ENCODE measurements at regions not wholly inside any gene's neighbourhood (a gene's known extent, or its start where the extent isn't known, plus 50 kb on each side); places are given as distances from the start of the nearest gene placed in this dataset.
"Not testable (repeated sequence)": the region's sequence is repeated elsewhere in the genome, so short reads cannot be mapped to it uniquely, and the experiment has no call there.

DNA sequence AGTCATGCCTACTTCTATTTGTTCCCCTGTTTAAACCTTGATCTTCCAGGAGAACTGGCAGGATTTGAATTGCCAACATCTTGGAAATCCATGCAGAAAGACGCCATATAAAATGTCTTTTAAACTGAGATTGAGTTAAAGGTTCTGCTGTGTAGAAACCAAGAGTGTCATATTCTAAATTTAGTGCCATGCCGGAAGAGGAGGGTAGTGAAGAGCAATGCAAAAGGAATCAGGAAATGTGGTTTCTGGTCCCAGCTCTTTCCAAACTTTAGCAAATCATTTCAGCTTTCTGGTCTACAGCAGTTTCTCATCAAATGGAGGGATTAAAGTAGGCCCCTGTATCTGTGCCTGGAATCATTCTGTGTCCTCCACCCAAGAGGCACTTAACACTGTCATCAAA is 85.7 kb downstream of the BTG1 start:
- DNase-seq = no peak

DNA sequence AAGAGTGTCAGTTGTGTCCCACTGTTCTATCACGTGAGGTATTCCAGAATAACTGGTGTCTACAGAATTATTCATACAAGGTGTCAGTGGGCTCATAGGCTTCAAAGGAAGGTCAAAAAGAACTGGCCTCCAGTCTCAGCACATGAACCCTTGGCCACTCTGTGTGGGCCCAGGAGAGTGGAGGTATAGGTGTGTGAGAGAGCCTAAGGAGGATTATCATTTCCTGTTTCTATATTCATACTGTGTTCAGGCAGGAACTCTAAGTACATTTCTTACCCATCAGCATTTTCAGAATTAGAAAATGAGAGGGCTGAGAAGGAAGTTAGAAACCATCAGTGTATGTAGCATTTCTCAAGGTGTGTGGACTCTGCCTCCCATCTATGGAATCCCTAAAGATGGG is 87.0 kb downstream of the BTG1 start:
- no peak for DNase-seq

DNA sequence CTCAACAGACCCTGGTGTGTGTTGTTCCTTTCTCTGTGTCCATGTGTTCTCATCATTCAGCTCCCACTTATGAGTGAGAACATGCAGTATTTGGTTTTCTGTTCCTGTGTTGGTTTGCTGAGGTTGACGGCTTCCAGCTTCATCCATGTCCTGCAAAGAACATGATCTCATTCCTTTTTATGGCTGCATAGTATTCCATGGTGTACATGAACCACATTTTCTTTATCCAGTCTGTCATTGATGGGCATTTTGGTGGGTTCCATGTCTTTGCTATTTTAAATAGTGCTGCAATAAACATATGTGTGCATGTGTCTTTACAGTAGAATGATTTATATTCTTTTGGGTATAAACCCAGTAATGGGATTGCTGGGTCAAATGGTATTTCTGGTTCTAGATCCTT is 88.9 kb downstream of the BTG1 start:
- DNase-seq = not testable (repeated sequence)

DNA sequence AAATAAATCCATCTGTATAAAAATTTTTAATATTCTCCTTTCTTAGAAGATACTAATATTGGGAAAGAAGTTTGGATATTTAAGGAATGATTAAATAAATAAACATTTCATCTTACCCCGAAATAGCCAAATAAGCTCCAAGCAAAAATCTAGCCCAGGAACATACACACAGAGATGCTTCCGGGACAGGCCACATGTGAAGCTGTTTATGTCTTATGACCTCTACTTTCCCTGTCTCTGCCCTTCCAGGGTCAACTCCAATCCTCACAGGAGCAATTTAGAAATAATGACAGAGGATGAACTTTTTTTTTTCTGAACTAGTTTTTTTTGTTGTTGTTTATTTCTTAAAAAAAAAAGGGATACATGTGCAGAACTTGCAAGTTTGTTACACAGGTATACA is 89.4 kb downstream of the BTG1 start:
- DNase-seq = no peak

DNA sequence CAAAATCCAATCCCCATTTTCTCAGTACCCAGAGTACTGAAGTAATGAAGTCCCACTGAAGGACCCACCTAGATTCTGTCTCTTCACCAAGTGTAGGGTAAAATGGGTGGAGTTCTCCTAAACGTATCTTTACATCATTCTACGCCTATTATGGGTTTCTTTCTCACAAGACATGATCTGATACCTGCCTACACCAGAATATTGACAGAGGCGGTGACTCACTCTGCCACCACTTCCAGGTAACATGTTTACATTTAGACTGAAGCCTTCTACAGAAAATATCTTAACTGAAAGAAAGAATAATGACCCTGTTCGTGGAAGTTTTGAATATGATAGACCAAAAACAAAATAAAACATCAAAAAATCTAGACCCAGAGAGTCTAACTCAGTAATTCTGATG is 89.8 kb downstream of the BTG1 start:
- DNase-seq = peak; percentile 62

DNA sequence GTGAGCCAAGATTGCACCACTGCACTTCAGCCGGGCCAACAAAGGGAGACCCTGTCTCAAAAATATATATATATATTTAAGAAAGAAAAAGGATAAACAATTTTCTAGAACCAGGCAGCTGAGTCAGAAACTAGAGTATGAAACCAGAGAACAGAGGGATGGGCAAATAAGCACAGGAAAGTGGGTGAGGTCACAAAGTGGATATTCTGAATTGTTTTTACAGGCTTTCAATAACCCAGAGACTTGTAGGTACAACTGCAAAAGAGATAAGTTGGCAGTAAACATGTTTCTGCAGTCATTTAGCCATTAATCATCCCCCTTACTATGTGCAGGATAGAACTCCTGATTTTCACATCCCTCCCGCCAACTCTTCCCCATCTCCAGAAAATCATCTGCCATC is 94.2 kb downstream of the BTG1 start:
- DNase-seq = no peak

DNA sequence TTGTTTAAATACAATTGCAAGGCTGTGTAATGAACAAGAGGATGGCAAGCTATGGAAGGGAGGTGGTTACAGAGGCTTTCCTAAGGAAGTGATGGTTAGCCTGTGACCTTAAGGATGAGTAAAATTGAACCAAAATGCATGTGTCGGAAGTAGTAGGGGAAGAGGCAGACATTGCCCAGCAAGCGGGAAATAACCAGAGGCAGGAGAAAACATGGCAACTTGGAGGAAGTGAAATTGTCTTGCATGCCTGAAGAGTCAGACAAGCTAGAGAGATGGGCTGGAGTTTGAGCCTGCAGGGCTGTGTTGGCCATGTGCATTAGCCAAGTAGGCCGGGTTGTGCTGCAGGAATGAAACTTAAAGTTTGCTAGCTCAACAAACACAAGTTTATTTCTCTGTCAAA is 96.2 kb downstream of the BTG1 start:
- no peak for DNase-seq

DNA sequence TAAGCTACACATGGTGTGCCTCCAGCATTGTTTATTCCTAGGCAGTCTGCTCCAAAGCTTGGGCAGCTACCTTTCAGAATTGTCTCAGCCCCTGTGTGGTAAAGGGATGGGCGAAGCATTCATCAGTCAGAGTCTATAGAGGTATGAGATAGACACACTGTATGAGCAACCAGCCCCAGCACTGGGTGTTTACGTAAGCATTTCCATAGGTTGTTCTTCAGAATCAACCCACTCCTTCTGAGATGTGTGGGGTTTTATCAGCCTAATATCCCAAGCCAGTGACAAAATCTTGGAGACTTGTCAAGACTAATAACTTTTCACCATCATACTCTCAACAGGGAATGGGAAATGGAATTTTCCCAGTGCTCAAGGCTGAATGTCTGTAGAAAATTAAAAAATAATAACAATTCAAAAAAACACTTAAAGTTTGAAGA is 98.2 kb downstream of the BTG1 start:
- no peak for DNase-seq

DNA sequence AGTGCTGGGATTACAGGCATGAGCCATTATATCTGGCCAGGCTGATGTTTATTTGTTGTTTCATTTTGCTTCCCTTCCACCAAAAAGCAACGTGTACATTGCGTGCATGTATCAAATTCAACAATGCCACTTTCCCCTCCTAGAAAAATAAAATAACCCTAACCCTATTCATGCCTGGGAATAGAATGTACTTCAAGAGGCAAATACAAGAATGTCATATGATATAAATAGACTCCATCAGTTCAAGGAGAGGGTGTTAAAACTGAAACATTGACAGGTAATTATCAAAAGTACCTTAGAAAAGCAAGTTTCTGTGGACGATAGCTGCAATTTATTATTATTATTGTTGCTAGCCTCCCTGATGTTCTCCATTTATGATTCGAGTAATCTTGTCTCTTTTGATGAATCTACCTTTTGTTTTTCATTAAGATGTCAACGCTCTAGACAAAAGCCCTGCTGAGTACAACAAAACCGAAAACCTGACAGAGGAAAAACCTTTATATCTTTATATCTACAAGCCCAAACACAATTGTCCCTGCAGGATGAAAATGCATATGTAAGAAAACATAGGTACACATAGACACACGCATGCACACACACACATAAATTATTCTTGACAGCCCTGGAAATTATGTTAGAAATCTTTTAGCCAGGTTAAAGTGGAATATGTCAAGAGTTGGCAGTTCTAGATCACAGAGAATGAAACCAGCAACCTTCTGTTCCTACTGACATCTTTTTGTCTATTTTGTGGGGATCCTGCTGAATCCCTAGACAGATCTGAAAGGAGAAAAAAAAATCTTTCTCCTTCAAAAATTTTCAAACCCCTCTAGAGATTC is 98.9 kb downstream of the BTG1 start:
- no peak for DNase-seq

DNA sequence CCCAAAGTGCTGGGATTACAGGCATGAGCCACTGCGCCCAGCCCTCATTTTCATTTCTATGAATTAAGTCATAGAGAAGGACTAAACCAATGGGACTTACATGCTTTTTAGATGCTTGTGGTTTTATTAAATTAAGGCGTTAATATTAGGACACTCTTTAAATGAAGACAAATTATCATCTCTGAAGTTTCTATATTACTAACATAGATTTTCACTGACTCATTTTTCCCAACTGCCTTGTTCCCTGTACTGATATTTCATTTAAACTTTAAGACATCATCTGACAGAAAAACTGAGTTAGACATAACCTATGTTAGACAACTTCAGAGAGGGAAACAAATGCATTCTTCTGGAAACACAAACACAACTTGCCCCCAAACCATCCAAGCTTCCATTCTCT is 99.8 kb downstream of the BTG1 start:
- DNase-seq = no peak

DNA sequence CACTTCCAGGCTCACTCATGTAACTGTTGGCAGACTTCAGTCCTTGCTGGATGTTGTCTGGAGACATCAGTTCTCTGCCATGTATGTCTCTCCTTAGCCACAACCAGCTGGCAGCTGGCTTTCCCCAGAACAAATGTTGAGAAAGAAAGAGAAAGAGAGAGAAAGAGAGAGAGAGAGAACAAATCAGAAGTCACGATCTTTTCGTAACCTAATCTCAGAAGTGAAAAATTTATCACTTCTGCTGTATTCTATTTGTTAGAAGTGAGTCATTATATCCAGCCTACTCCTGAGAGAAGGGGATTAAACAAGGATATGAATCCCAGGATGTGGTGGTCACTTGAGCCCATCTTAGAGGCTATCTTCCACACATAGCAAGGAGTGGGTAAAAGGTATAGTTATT is 101.2 kb downstream of the BTG1 start:
- DNase-seq = no peak

DNA sequence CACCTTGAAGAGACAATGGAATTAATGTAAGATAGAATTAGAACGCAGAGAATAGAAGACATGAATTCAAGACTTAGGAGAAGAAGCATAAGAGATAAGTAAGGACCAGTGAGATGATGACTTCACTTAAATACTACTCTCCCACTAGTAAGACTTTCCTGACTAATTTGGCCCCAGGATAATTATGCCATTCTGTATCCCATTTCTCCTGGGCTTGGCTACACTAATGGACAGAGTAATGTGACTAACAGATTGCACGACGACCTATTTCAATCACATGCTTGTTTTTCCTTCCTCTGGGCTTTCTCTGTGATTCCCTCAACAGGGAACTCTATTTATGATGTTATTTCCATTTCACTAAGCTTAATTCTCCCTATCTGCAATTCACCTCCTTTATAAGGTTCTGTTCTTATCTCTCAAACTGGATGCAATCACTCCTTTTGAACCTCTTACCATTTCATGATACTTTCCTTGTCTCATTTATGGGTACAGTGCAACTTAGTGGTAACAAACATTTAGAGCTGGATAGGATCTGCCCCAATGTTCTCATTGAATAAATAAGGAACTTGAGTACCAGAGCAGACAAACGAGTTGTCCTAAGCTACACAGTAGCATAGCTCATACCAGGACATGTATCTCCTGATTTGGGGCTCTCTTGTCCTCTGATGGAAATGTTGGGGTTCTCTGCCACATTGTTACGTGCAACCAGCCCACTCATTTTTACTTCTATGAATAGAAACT is 102.7 kb downstream of the BTG1 start:
- no peak for DNase-seq

DNA sequence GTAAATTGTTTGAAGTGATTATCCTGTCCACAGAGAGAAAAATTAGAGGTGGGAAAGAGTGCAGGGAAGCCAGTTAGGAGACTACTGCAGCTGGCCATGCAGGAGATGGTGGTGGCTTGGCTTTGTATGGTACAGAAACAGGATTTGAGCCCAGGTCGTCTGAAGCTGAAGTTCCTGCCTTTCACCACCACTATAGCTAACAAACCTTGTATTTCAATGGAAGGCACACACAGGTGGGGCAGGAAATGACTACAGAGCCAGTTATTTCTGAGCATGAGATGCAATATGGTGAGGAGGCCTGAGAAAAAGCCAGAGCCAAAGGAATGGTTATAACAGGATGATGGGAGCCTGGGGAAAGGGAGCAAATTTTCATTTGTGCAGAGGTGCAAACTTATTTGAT is 103.9 kb downstream of the BTG1 start:
- DNase-seq = no peak

DNA sequence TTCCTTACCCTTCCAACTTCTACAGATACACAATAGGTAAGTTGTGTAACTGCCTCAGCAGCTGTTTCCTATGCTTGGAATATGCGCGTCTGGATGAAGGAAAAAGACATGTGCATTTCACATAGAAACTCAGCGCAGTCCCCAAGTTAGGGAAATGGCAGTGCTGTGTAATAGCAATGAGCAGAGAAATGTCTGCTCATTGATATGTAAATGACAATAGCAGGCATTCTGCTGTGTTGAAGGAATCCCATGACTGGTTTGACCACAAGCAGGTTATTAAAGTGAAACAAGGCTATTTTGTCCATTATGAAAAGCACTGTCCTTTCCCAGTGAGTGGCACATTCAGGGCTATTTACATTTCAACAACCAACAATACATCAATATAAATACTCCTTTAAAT is 106.6 kb downstream of the BTG1 start:
- no peak for DNase-seq

DNA sequence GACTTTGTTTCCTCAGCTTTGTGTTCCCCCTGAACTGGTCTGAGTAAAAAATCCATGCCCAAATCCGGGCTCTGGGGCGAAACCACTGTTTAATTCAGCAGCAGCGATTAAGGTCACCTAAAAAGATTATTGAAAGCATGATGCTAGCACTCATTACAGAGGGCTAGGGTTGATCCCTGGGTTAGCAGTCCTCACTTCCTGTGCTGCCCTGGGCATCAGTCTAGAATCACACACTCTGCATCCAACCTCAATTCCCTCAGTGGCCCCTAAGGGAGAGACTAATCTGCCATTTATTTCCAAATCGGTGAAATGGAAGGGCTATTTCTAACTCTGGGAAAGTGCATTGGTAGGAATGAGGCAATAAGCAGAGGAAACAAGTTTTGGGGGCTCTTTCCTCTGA is 107.2 kb downstream of the BTG1 start:
- DNase-seq = no peak

DNA sequence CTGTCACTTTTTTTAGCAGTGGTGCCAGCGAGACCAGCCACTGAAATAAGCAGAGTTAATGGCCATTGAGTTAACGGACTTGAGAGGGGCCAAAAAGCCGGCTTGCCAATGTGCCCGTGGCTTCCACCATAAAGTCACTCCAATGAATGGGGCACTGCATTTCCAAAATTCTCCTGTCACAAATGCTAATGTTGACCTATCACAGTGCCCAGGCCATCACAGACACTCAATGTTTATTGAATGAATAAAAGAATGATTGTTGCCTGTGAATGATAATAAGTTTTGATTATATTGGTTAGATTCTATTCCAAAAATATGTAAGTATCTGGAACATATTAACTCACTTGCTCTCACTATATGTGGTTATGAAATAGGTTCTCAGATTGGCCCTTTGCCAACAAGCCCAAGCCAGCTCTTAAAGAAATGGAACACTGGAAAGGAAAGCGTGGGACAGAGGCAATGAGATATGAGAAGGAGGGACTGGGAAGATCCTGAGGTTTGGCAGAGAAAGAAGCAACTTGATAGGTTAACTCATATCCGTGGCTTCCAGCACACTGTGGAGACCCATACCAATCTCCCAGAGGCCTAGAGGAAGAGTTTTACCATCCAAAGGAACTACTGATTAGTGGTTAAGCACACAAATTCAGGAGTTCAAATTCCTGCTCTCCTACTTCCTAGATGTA is 108.7 kb downstream of the BTG1 start:
- no peak for DNase-seq

DNA sequence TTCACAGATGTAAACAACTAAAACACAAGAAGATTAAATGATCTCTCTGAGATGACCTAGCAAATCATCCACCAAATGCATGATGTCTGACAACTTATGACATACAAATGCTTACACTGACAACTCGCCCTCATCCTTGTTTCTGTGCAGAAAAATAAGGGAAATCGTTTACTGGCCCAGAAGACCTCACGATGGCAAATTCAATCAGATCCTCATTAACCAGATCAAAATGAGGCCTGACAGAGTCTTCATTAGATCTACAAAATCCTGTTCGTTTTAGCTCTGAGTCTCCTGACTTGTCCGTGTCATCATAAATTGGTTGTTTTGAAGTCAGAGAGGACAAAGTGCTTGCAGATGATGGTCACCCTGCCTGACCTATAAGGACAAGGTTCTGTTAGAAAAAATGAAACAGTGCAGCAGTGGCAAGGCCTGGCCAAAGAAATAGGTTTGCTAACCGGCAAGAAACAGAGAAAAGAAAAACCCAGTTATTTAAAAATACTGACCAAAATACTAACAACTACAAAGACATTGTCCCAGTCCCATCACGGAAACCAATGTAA is 109.5 kb downstream of the BTG1 start:
- DNase-seq = no peak

DNA sequence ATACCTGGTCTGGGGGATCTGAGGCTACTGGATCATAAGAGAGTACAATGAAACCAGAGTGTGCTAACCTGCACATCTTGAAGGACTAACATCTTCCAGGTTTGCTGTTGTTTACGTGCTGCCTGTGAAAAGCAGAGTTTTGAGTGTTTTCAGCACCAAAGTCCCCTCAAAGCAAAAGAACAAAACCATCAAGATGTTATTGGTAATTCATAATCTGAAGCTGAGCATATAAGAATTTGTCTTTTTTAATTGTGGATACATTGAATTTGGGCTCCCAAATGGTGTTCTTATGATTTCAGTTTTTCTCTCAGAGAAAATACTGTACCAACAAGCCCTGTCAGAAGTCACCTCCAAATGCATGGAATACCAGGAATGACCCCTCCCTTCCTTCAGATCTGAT is 110.2 kb downstream of the BTG1 start:
- DNase-seq = no peak

DNA sequence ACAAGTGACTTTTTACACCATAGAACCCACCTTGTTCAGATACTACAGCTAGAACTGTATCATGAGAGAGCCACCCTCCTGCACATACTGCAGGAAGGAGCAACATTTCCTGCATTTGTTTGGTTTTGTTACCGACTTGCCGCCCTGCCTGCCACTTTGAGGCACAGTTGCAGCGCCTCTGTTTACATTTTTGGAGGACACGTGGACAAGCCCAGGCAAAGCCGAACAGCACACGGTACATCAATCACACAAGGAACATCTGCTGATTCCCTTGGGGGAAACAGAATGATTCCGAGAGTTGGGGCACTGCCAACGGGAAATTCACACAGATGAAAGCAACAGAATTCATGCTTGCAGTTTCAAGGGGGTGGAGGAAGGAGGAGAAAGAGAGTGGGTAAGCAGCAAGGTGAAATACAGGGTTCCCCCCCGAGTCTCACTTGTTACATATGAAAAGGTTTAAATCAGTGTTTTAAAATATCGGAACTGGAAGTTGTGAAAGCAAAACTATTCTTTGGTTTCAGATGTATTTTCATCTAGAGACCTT is 110.7 kb downstream of the BTG1 start:
- DNase-seq = peak; percentile 16

DNA sequence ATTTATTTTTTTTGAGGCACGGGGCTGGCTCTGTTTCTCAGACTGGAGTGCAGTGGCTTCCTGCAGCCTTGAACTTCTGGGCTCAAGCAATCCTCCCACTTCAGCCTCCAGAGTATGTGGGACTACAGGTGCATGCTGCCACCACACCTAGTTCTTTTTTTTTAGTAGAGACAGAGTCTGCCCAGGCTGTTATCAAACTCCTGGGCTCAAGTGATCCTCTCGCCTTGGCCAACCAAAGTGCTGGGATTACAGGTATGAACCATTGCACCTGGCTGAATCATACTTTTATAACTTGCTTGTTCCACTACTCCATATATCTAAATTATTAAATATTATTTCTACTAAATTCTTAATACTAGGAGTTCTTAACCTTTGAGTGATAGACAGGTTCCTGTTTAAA is 111.6 kb downstream of the BTG1 start:
- no peak for DNase-seq

DNA sequence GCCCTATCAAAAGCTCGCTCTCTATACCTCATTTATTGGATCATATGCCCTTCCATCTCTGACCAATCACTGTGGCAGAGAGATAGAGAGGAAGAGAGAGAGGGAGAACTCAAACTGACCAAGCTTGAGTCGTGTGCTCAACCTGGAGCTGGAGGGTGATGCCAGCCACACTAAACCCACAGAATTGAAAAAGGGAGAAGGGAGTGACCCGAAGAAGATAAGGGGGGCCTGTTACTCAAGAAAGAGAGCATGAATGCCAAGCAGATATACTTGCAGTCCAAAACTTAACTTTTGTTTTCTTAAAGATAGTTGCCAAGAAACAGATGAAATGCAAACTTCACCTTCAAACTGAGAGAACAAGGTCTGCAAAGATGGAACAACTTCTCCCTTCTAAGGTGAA is 112.7 kb downstream of the BTG1 start:
- no peak for DNase-seq

DNA sequence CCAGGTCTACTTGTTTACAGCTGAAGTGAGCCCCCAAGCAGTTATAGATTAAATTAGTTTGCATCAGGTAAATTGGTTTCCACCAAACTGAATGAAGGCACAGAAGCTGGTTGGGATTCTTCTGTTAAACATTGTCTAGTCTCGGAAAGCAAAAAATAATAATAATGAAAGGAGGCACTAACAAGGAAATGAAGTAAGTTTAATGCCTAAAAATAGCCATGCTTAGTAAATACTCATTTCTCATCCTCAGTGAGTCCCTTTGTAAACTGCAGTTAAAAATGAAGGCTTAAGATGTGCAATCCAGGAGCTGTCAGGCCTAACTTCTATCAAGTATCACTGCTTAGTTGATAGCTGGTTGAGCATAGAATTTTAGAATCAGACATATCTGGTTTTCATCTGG is 113.5 kb downstream of the BTG1 start:
- no peak for DNase-seq

DNA sequence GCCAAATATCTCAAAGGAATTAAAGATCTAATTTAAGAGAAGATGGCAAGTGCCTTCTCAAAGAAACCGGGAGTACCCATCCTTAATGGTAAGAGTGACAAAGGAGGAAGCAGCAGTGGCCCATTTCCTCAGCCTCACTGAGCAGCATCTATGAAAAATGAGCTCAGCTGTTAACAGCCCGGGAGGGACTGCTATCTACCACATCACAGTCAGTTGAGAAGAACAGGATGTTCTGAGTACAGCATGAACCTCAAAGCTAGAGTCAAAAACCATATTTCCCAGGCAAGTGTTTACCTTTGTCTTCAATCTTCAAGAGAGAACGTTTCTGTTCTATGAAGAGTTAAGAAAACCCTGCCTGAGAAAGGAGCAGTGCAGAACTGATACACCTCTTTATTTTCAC is 115.0 kb downstream of the BTG1 start:
- peak; percentile 23 for DNase-seq

Data from stimulated activated naive CD4-positive, alpha-beta T cell treated with Interleukin-2 at 50 U/mL for 16 hours (primary cell).